Thyroid gland (tissue), 4 donors: ENCODE measurements at regions not wholly inside any gene's neighbourhood (a gene's known extent, or its start where the extent isn't known, plus 50 kb on each side); places are given as distances from the start of the nearest gene placed in this dataset.

Experiments used
- DNase-seq, 2 donors: peaks; one replicate each; pipeline ENCODE4 v3.0.0-alpha.2; 2019
- H3K27ac ChIP-seq, 3 donors: fragments of 200-600 bp; sonication (generic); 1 replicate in 2 of 3; 2 replicates in 1 of 3; pipeline ENCODE4 v1.5.1; 2016 to 2019; ENCODE audit warnings: mild to moderate bottlenecking in 1 of 3, moderate library complexity in 1 of 3
- H3K27me3 ChIP-seq: fragments of 200-600 bp; sonication (generic); one replicate; pipeline ENCODE4 v1.5.1; 2019
- H3K36me3 ChIP-seq, 2 donors: fragments of 200-600 bp; sonication (generic); one replicate each; pipeline ENCODE4 v1.5.1; 2016 to 2019
- H3K4me1 ChIP-seq, 2 donors: fragments of 200-600 bp; sonication (generic); one replicate each; pipeline ENCODE4 v1.5.1; 2017 to 2019
- H3K4me3 ChIP-seq, 3 donors: fragments of 200-600 bp; sonication (generic); replicated peaks in 1 of 3; 1 replicate in 2 of 3; 2 replicates in 1 of 3; pipeline ENCODE4 v1.5.1; 2016; ENCODE audit warnings: mild to moderate bottlenecking in 1 of 3
- H3K9me3 ChIP-seq: fragments of 200-600 bp; sonication (generic); one replicate; pipeline ENCODE4 v1.5.1; 2017
- CTCF ChIP-seq, 6 experiments: fragments of 200-600 bp in 3 of 6; fragments of 450-650 bp in 3 of 6; sonication (generic) in 3 of 6; IDR thresholded peaks; one replicate each; pipeline ENCODE4 v1.5.1; 2016 to 2019; ENCODE audit warnings: antibody characterized with exemption in 6 of 6, mild to moderate bottlenecking in 2 of 6, inconsistent platforms in 1 of 6, moderate library complexity in 1 of 6
- POLR2A ChIP-seq, 2 donors: fragments of 450-650 bp; IDR thresholded peaks; one replicate each; pipeline ENCODE4 v1.6.1; 2017; ENCODE audit warnings: antibody characterized with exemption in 2 of 2, mild to moderate bottlenecking in 2 of 2, moderate library complexity in 1 of 2
- WGBS, 2 donors: methylation state at CpG; one replicate each; pipeline ENCODE4 v1.1.5; 2017; 5-methylcytosine and 5-hydroxymethylcytosine counted together
- intact Hi-C: fragments of 100-400 bp; cut with DNase I; formaldehyde crosslinking; loops from one replicate; pipeline ENCODE4 v1.15.1; 2023

GRCh38 chr13:79267560-79267959 is 138.5 kb downstream of the RBM26 start:
- no peaks in the 10 kb centered on the region for H3K9me3 ChIP-seq
- no peaks in the 10 kb centered on the region for H3K27me3 ChIP-seq
- intact Hi-C loops: no loop called here
- H3K4me1 ChIP-seq: peaks cover 0 to 5% of the 10 kb centered on the region in 2 donors
- no peak overlapping the region for H3K27ac ChIP-seq
- H3K4me3 ChIP-seq: no peak overlapping the region
- no peaks in the 10 kb centered on the region for H3K36me3 ChIP-seq
- no peak for DNase-seq
- no peak for TF ChIP-seq CTCF (IDR thresholded peaks at IDR 0.05)
- TF ChIP-seq POLR2A (IDR thresholded peaks at IDR 0.05): no peak

GRCh38 chr13:79258489-79258888 is 147.6 kb downstream of the RBM26 start:
- 63 to 72% methylated on average over 3 of the region's 3 CpGs for WGBS, 2 donors
- H3K27ac ChIP-seq: no peak overlapping the region
- no peak for TF ChIP-seq POLR2A (IDR thresholded peaks at IDR 0.05)
- TF ChIP-seq CTCF (IDR thresholded peaks at IDR 0.05): no peak
- no peak for DNase-seq
- no peaks in the 10 kb centered on the region for H3K9me3 ChIP-seq
- H3K27me3 ChIP-seq: no peaks in the 10 kb centered on the region
- H3K36me3 ChIP-seq: no peaks in the 10 kb centered on the region
- H3K4me3 ChIP-seq: no peak overlapping the region
- intact Hi-C loops: no loop called here
- H3K4me1 ChIP-seq: no peaks in the 10 kb centered on the region

DNA sequence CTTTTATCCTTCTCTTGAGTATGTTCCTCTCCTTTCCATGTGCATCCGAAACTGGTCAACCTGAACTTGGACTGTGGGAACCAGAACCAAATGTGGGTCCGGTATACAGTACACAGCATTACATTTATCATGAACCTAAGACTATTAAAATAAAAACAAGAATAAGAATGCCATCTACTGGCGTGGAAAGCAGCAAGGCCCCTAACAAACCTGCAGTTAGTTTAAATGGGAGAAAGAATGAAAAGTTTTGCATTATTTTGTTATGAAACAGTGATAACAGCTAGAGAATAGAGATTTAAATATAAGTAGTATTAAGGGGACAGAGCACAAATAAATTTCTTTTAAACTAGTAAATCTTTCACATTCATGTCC is 159.5 kb downstream of the RBM26 start:
- Histone ChIP-seq H3K27me3 (no peaks in the 10 kb centered on the region), H3K9me3 (no peaks in the 10 kb centered on the region), H3K4me1 (no peaks in the 10 kb centered on the region), H3K4me3 (no peak overlapping the region), H3K36me3 (no peaks in the 10 kb centered on the region), H3K27ac (no peak overlapping the region)
- TF ChIP-seq CTCF (IDR thresholded peaks at IDR 0.05) (no peak), POLR2A (IDR thresholded peaks at IDR 0.05) (no peak)
- 75 to 79% methylated on average over 3 of the region's 3 CpGs for WGBS, 2 donors
- DNase-seq: no peak
- intact Hi-C loops: no loop called here

GRCh38 chr13:79245937-79246577 is 160.0 kb downstream of the RBM26 start:
- Histone ChIP-seq H3K27me3 (no peaks in the 10 kb centered on the region), H3K9me3 (no peaks in the 10 kb centered on the region), H3K36me3 (no peaks in the 10 kb centered on the region), H3K27ac (no peak overlapping the region), H3K4me1 (no peaks in the 10 kb centered on the region), H3K4me3 (no peak overlapping the region)
- 47 to 52% methylated on average over 8 of the region's 8 CpGs for WGBS, 2 donors
- no peak for DNase-seq
- intact Hi-C loops: no loop called here
- no peak for TF ChIP-seq CTCF (IDR thresholded peaks at IDR 0.05)
- TF ChIP-seq POLR2A (IDR thresholded peaks at IDR 0.05): no peak

- no peaks in the 10 kb centered on the region for H3K4me1 ChIP-seq
- H3K9me3 ChIP-seq: no peaks in the 10 kb centered on the region
- no peak for DNase-seq
- H3K27me3 ChIP-seq: no peaks in the 10 kb centered on the region
- intact Hi-C loops: no loop called here
- 60 to 71% methylated on average over 4 of the region's 4 CpGs for WGBS, 2 donors
- TF ChIP-seq CTCF (IDR thresholded peaks at IDR 0.05) (no peak), POLR2A (IDR thresholded peaks at IDR 0.05) (no peak)
- no peaks in the 10 kb centered on the region for H3K36me3 ChIP-seq
- no peak overlapping the region for H3K27ac ChIP-seq
- H3K4me3 ChIP-seq: no peak overlapping the region
Observed at GRCh38 chr13:79241697-79242096, 164.4 kb downstream of the RBM26 start.
